ENCODE measurements at regions not wholly inside any gene's neighbourhood (a gene's known extent, or its start where the extent isn't known, plus 50 kb on each side); places are given as distances from the start of the nearest gene placed in this dataset.

DNA sequence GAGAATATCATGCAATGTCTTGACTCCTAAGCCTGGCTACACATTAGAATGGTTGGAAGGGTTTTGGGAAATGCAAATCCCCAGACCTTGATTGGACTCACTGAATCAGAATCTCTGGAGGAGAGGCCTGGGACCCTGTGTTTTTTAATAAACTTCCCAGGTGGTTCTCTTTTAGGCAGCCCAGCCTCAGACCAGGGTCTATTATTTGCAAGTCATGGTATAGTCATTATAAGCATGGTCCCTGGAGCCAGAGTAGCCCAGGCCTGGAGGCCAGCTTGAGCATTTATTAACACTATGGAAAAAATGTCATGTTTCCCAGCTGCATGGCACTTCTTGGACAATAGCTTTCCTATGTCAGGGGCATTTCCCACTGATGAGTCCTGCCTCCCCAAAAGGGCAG is 266.9 kb downstream of the NPIPA8 start:
- in situ Hi-C loops (cut with MboI; ENCODE audit: low pct_unique_long_range_greater_than_20kb, low sequenced_read_pairs), result no loop called here
- DNase-seq, result no peak

DNA sequence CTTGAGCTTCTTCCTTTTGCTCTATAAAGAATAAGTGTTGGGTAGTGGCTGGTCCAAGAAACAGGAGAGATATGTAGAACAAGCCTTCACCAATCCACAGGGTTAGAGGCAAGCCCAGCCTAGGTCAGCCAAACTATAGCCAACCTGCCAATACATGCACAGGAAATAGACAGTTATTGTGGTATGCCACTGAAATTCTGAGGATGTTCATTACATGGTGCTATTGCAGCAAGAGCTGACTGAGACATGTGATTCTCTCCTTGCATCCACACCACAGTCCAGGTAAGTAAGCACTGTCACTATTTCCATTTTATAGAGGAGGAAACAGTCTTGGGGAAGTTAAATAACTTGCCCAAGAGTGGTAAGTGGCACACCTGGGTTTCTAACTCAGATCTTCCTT is 268.1 kb downstream of the NPIPA8 start:
- no peak for DNase-seq
- in situ Hi-C loops (cut with MboI; ENCODE audit: low pct_unique_long_range_greater_than_20kb, low sequenced_read_pairs), result no loop called here

DNA sequence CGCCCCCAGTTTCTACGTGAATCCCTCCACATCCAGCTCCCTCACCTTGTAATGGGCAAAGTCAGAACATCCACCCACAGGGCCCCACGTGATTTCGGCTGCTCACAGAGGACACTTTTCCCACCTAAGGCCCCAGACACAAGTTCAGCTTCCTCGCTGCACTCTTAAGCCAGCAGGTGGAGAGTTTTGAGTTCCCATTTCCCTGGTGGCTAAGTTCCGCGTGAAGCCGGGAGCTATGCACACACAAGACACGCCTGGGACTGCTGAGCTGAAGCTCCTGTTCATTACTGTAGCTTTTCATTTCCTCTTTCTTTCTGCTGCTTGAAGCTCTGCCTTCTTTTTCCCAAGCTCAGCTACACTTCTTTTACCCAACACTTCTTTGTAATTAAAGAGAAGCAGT is 273.8 kb downstream of the NPIPA8 start:
- in situ Hi-C loops (cut with MboI; ENCODE audit: low pct_unique_long_range_greater_than_20kb, low sequenced_read_pairs), result no loop called here
- no peak for DNase-seq

- DNase-seq, result no peak
- in situ Hi-C loops (cut with MboI; ENCODE audit: low pct_unique_long_range_greater_than_20kb, low sequenced_read_pairs), result no loop called here
These were observed 276.2 kb downstream of the NPIPA8 start for GRCh38 chr16:18060351-18060750.

DNA sequence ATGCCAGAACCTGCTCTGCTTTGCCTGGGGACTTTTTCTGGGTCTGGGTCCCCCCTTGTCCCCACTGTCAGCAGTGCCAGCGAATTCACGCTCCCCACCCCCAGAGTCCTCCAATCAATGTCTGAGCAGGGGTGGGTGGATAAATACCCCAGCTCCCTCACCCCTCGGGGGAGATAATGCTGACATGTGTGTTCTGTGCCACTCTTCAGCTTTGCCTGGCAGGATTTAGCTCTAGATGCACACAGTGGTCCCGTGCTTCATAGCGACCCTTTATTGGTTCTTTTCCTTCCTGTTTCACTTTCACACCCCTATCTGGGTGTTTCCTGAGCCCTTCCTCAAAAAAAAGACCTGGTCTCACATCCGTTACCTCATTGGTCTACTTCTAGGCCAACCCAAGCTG is 277.0 kb downstream of the NPIPA8 start:
- in situ Hi-C loops (cut with MboI; ENCODE audit: low pct_unique_long_range_greater_than_20kb, low sequenced_read_pairs), result no loop called here
- DNase-seq, result no peak

DNA sequence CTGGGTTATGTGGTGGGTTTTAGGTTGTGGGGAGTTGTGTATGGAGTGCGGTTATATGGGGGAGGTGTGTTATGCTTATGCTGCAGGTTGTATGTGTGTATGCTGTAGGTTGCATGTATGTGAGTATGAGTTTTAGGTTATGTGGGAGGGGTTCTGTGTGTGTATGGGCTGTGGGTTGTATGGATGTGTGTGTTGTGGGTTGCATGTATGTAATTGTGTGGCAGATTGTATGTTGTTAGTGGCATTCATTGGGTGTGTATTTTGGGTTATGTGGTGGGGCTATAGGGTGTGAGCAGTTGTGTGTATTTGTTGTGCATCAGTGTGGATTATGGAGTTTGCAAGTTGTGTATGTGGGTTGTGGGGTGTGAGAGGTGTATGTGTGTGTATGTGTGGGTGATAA is 277.4 kb downstream of the NPIPA8 start:
- in situ Hi-C loops (cut with MboI; ENCODE audit: low pct_unique_long_range_greater_than_20kb, low sequenced_read_pairs), result no loop called here
- no peak for DNase-seq

DNA sequence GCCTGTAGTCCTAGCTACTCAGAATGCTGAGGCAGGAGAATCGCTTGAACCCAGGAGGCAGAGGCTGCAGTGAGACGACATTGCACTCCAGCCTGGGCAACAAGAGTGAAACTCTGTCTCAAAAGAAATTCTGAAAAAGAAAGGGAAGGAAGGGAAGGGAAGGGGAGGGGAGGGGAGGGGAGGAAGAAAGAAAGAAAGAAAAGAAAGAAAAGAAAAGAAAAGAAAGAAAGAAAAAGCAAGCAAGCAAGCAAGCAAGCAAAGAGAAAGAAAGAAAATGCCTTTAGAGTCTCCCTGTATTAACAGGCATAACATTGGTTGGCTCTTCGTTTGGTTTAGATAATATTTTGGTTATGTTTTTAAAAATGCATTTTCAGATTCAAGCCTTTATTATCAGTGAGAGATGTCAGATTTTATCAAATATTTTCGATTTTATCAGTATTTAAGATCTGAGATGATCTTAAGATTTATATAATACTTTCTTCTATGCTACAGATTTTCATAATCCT is 281.1 kb downstream of the NPIPA8 start:
- DNase-seq, result no peak
- in situ Hi-C loops (cut with MboI; ENCODE audit: low pct_unique_long_range_greater_than_20kb, low sequenced_read_pairs), result no loop called here

- no peak for DNase-seq
- in situ Hi-C loops (cut with MboI; ENCODE audit: low pct_unique_long_range_greater_than_20kb, low sequenced_read_pairs), result no loop called here
These were observed 285.8 kb downstream of the NPIPA8 start for GRCh38 chr16:18050777-18051176.

DNA sequence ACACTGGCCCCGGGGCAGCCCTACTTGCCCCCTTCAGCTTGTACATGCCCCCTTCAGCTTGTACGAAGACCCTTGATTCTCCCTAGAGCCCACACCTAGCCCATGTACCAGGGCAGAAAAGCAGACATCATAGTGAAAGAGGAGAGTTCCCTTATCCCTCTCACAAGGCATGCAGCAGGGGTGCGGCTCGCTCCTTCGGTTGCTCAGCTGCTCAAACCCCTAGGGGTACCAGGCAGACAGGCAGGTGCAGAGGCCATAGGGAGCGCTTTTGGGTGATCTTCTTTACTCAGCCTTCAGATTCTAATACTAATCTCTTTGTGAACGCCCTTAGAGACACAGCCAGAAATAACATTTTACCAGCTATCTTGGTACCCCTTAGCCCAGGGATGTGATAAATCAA is 286.3 kb downstream of the NPIPA8 start:
- in situ Hi-C loops (cut with MboI; ENCODE audit: low pct_unique_long_range_greater_than_20kb, low sequenced_read_pairs), result no loop called here
- DNase-seq, result no peak

GRCh38 chr16:18049547-18050133 is 286.9 kb downstream of the NPIPA8 start:
- in situ Hi-C loops (cut with MboI; ENCODE audit: low pct_unique_long_range_greater_than_20kb, low sequenced_read_pairs), result no loop called here
- DNase-seq, result no peak

- no peak for DNase-seq
- in situ Hi-C loops (cut with MboI; ENCODE audit: low pct_unique_long_range_greater_than_20kb, low sequenced_read_pairs), result no loop called here
These were observed 287.5 kb downstream of the NPIPA8 start for GRCh38 chr16:18048853-18049546.

- DNase-seq, result no peak
- in situ Hi-C loops (cut with MboI; ENCODE audit: low pct_unique_long_range_greater_than_20kb, low sequenced_read_pairs), result no loop called here
These were observed 288.8 kb downstream of the NPIPA8 start for GRCh38 chr16:18047761-18048160.

DNA sequence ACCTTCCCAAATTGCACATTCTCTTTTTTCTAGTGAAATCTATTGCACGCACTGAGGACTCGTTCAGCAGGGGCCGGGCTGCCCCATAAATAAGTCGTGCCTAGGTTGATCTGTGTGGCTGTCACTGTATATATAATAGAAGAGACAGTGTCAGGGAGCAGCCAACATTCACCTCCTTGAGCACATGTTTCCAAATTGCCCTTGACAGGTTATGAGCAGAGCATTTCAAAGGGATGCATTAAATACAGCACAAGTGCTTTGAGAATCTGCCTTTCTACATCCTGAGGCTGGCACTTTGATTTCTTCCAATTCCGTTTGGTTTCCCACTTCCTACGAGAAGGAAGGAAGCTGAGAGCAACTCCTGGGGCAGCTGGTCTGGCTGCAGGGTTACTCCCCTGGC is 291.2 kb downstream of the NPIPA8 start:
- DNase-seq, result no peak
- in situ Hi-C loops (cut with MboI; ENCODE audit: low pct_unique_long_range_greater_than_20kb, low sequenced_read_pairs), result no loop called here

DNA sequence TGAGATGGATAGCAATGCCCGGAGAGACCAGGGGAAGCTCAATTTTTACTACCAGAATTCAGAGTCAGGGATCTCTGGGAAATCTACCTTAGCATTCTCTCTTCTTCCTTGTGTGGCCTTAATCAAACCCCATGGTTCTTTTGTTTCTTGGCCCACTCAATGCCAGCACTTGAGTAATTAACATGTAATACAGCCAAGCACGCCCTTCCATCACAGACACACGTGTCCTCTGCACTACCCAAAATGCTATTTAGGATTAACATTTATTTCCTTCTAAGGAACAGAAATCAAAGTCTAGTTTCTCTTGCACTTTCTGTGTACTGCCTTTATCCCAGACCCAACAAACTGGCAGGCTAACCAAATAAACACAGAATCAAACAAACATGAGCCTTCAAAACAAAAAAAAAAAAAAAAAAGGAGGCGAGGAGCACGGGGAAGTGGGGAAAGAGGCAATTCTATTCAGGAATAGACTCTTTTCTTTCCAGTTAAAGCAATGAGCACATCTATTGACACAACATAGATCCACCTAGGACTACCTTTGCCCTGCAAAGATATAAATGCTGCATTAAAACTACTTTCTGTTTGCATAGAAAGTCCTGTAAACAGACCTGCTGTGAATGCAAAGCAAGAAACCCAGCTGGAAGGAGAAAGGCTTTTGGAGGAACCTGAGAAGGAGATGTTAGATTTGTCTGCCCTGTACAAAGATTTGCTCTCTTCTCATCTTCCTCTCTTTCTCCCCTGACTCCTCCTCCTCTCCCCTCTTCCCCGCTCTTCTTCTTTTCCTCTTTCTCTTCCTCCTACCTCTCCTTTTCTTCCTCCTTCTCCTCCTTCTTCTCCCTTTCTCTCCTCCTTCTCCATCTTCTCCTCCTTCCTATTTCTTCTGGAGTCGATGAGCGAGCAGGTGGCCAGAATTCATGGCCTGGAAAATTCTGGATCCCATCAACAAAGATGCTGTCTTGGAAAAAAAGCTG is 294.4 kb downstream of the NPIPA8 start:
- DNase-seq, result no peak

GRCh38 chr16:18039931-18040330 is 296.6 kb downstream of the NPIPA8 start:
- DNase-seq, result no peak
- in situ Hi-C loops (cut with MboI; ENCODE audit: low pct_unique_long_range_greater_than_20kb, low sequenced_read_pairs), result no loop called here

More for the DNA sequence above, 294.4 kb downstream of the NPIPA8 start:
- in situ Hi-C loops (cut with MboI; ENCODE audit: low pct_unique_long_range_greater_than_20kb, low sequenced_read_pairs), result no loop called here

DNA sequence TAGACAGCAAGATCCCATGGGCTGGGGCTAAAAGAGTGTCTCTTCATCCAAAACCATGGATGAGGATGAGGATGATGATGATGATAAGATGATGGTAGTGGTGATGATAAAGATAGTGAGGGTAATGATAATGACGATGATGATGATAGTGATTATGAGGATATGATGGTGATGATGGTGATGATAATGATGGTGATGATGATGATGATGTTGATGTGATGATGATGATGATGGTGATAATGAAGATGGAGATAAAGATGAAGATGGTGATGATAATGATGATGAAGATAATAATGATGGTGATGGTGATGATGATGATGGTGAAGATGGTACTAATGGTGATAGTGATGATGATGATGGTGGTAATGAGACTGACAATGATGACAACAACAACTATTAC is 299.5 kb downstream of the NPIPA8 start:
- DNase-seq, result no peak
- in situ Hi-C loops (cut with MboI; ENCODE audit: low pct_unique_long_range_greater_than_20kb, low sequenced_read_pairs), result no loop called here

DNA sequence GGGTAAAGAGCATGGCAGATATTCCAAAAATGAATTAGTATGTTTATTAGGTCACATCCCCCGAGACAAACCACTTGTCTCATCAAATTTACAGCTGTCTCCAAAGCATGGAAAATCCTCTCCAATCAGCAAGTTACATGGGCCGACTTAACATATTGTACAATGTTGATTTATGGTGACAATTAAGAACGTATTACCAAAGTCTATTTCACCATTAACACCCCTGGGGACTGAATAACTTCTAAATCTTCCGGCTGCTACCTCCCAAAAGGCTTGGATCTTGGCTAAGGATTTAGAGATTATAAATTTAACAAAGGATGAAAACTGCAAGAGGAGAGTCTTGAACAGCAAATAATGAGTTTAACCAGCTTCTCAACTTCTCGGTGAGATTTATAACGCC is 311.9 kb downstream of the NPIPA8 start:
- in situ Hi-C loops (cut with MboI; ENCODE audit: low pct_unique_long_range_greater_than_20kb, low sequenced_read_pairs), result no loop called here
- DNase-seq, result no peak

DNA sequence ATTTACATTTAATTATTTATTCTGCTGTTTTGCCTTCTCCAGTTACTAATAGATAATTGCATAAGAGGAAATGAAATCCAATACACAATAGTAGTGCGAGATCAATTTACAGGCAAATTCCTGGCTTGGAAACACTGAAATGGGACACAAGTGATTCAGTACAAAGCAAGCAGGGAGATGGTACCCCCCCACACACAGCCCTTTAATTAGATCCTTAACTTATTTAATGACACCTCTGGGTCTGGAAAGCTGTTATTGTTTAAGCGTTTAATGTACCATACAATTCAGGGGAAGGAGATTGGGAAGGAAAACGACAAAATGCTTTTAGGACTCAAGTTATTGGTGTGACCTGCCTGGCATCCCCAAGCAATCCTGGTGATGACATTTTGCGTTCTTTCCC is 318.2 kb downstream of the NPIPA8 start:
- no peak for DNase-seq
- in situ Hi-C loops (cut with MboI; ENCODE audit: low pct_unique_long_range_greater_than_20kb, low sequenced_read_pairs), result no loop called here

GRCh38 chr16:18013863-18014262 is 322.7 kb downstream of the NPIPA8 start:
- no peak for DNase-seq
- in situ Hi-C loops (cut with MboI; ENCODE audit: low pct_unique_long_range_greater_than_20kb, low sequenced_read_pairs), result no loop called here

GRCh38 chr16:18008356-18008755 is 328.2 kb downstream of the NPIPA8 start:
- in situ Hi-C loops (cut with MboI; ENCODE audit: low pct_unique_long_range_greater_than_20kb, low sequenced_read_pairs), result no loop called here
- no peak for DNase-seq

All from KBM-7 (cell line).